ENCODE measurements at regions not wholly inside any gene's neighbourhood (a gene's known extent, or its start where the extent isn't known, plus 50 kb on each side); places are given as distances from the start of the nearest gene placed in this dataset.

DNA sequence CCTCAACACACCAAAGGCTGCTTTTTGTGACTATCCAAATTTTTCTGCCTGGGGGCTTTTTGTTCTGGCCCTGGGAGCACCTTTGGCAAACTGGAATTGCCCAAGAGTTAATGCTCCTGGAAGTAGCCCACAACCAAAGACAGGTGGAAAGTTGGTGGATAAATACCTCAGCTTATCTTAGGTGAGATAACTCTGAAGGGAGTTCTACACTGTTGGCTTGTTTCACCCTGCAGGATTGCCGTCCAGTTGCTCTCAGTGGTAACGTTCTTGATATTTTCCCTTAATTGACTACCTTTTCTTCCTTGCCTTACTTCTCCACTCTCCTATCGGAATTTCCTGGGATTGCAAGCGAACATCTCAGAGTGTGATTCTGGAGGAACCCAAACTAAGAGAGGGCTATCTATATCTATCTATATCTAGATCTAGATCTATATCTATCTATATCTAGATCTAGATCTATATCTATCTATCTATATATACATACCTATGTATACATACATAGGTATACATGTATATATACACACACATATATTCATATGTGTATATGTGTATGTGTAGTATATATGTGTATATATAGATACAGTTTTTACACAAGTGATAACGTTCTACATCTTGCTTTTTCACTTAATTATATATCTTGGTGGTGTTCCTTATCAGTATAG, 82.6 kb upstream of the DHX15 start:
- intact Hi-C loops (cut with DNase I), result no loop called here
- H3K4me1 ChIP-seq, result peaks cover 0 to 4% (median 0%) of the 10 kb centered on the region in 12 donors
- no peak overlapping the region for H3K4me3 ChIP-seq
- H3K9me3 ChIP-seq, result no peaks in the 10 kb centered on the region
- 81 to 90% (median 87%) methylated on average over 5 of the region's 5 CpGs for WGBS, 4 donors
- no peaks in the 10 kb centered on the region for H3K36me3 ChIP-seq
- H3K27me3 ChIP-seq, result peaks cover 0 to 3% (median 0%) of the 10 kb centered on the region in 9 donors
- DNase-seq, result no peak
- TF ChIP-seq, protein P1, sequence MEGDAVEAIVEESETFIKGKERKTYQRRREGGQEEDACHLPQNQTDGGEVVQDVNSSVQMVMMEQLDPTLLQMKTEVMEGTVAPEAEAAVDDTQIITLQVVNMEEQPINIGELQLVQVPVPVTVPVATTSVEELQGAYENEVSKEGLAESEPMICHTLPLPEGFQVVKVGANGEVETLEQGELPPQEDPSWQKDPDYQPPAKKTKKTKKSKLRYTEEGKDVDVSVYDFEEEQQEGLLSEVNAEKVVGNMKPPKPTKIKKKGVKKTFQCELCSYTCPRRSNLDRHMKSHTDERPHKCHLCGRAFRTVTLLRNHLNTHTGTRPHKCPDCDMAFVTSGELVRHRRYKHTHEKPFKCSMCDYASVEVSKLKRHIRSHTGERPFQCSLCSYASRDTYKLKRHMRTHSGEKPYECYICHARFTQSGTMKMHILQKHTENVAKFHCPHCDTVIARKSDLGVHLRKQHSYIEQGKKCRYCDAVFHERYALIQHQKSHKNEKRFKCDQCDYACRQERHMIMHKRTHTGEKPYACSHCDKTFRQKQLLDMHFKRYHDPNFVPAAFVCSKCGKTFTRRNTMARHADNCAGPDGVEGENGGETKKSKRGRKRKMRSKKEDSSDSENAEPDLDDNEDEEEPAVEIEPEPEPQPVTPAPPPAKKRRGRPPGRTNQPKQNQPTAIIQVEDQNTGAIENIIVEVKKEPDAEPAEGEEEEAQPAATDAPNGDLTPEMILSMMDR (IDR thresholded peaks at IDR 0.05), result no peak
- TF ChIP-seq POLR2A (IDR thresholded peaks at IDR 0.05), result no peak
- H3K27ac ChIP-seq, result no peak overlapping the region
- ATAC-seq, result no peak

GRCh38 chr4:24668956-24669355, 84.6 kb upstream of the DHX15 start:
- peaks cover 0 to 3% (median 0%) of the 10 kb centered on the region in 9 donors for H3K27me3 ChIP-seq
- 52 to 75% (median 59%) methylated on average over 10 of the region's 10 CpGs for WGBS, 4 donors
- no peak for TF ChIP-seq POLR2A (IDR thresholded peaks at IDR 0.05)
- TF ChIP-seq, protein P1 (IDR thresholded peaks at IDR 0.05), result no peak
- no peaks in the 10 kb centered on the region for H3K9me3 ChIP-seq
- H3K36me3 ChIP-seq, result no peaks in the 10 kb centered on the region
- no peak overlapping the region for H3K27ac ChIP-seq
- H3K4me3 ChIP-seq, result no peak overlapping the region
- intact Hi-C loops (cut with DNase I), result no loop called here
- no peak for DNase-seq
- ATAC-seq, result no peak
- peaks cover 0 to 4% (median 0%) of the 10 kb centered on the region in 12 donors for H3K4me1 ChIP-seq

DNA sequence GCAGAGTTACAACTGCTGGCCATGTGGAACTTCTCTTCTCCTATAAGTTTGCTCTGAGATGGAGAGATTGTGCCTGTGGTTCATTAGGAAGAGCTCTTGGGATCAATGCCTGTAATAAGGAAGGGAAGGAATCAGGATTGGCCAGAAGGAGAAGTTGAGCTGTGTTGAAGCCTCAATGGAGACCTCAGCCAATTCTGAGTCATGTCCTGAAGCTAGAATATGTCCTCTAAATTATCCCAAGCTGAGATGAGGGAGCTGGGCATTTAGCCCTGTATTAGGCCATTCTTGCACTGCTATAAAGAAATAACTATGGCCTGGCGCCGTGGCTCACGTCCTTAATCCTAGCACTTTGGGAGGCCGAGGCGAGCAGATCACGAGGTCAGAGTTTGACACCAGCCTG, 85.4 kb upstream of the DHX15 start:
- Histone ChIP-seq H3K27me3 (peaks cover 0 to 3% (median 0%) of the 10 kb centered on the region in 9 donors), H3K4me3 (no peak overlapping the region), H3K9me3 (no peaks in the 10 kb centered on the region), H3K4me1 (peaks cover 0 to 4% (median 0%) of the 10 kb centered on the region in 12 donors), H3K36me3 (no peaks in the 10 kb centered on the region), H3K27ac (no peak overlapping the region)
- DNase-seq (no peak), ATAC-seq (no peak)
- WGBS, 4 donors, result 94 to 97% (median 96%) methylated on average over 6 of the region's 6 CpGs
- intact Hi-C loops (cut with DNase I), result no loop called here
- TF ChIP-seq, protein P1 (IDR thresholded peaks at IDR 0.05), result no peak
- TF ChIP-seq POLR2A (IDR thresholded peaks at IDR 0.05), result no peak

DNA sequence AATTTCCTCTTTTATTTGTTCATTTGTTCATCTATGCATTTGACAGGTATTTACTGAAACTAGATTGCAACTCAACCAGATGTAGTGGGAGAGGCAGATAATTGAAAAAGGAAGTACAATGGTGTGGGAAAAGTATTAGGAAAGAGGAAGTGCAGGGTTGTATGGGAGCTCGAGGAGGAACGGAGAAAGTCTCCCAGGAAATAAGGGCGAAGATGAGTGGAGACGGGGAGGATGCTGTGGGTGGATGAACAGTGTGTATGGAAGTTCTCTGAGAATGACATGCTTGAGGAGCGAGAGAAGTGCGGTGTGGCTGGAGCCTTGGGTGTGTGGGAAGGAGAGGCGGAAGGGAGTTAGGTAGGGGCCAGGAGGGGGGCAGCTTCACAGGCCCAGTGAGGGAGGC, 87.5 kb upstream of the DHX15 start:
- 64 to 72% (median 67%) methylated on average over 7 of the region's 7 CpGs for WGBS, 4 donors
- TF ChIP-seq, protein P1 (IDR thresholded peaks at IDR 0.05), result no peak
- TF ChIP-seq POLR2A (IDR thresholded peaks at IDR 0.05), result no peak
- H3K27ac ChIP-seq, result no peak overlapping the region
- peaks cover 0 to 4% (median 0%) of the 10 kb centered on the region in 12 donors for H3K4me1 ChIP-seq
- ATAC-seq, result no peak
- intact Hi-C loops (cut with DNase I), result no loop called here
- no peak for DNase-seq
- H3K9me3 ChIP-seq, result peaks cover 0 to 6% (median 0%) of the 10 kb centered on the region in 12 donors
- no peak overlapping the region for H3K4me3 ChIP-seq
- no peaks in the 10 kb centered on the region for H3K36me3 ChIP-seq
- peaks cover 0 to 3% (median 0%) of the 10 kb centered on the region in 9 donors for H3K27me3 ChIP-seq
